DOHH2 (cell line): ENCODE measurements at regions not wholly inside any gene's neighbourhood (a gene's known extent, or its start where the extent isn't known, plus 50 kb on each side); places are given as distances from the start of the nearest gene placed in this dataset.

Experiments used
- H3F3A ChIP-seq: fragments of 200-600 bp; sonication (generic), shearing (Covaris generic); 2 replicates; pipeline ENCODE4 v1.6.0; 2016; ENCODE audit warnings: antibody characterized with exemption, mild to moderate bottlenecking; ENCODE audit not compliant: control insufficient read depth, insufficient read depth
- H3K27ac ChIP-seq: fragments of 200-600 bp; sonication (generic); 2 replicates; pipeline ENCODE4 v1.5.1; 2014; ENCODE audit warnings: low read depth, mild to moderate bottlenecking, low read length, moderate library complexity
- H3K27me3 ChIP-seq: fragments of 200-600 bp; sonication (generic); 2 replicates; pipeline ENCODE4 v1.6.1; 2014; ENCODE audit warnings: mild to moderate bottlenecking, low read length, mixed read lengths; ENCODE audit not compliant: control insufficient read depth
- H3K36me3 ChIP-seq: fragments of 200-600 bp; sonication (generic); 2 replicates; pipeline ENCODE4 v1.6.1; 2014; ENCODE audit warnings: mild to moderate bottlenecking, low read length, moderate library complexity, mixed read lengths; ENCODE audit not compliant: control insufficient read depth
- H3K4me1 ChIP-seq: fragments of 200-600 bp; sonication (generic); 2 replicates; pipeline ENCODE4 v1.6.1; 2014; ENCODE audit warnings: mild to moderate bottlenecking, low read length, mixed read lengths; ENCODE audit not compliant: control insufficient read depth
- H3K4me2 ChIP-seq: fragments of 200-600 bp; sonication (generic); 2 replicates; pipeline ENCODE4 v1.6.0; 2014; ENCODE audit warnings: mild to moderate bottlenecking, low read length, moderate library complexity
- H3K4me3 ChIP-seq: fragments of 200-600 bp; sonication (generic); 2 replicates; pipeline ENCODE4 v1.5.1; 2014; ENCODE audit warnings: mild to moderate bottlenecking, low read length, mixed read lengths
- H3K79me2 ChIP-seq: fragments of 200-600 bp; sonication (generic); 2 replicates; pipeline ENCODE4 v1.6.1; 2014; ENCODE audit warnings: mild to moderate bottlenecking, low read length, mixed read lengths; ENCODE audit not compliant: control insufficient read depth
- H3K9me2 ChIP-seq: fragments of 200-600 bp; sonication (generic); replicated peaks from 2 replicates; pipeline ENCODE4 v1.6.1; 2014; ENCODE audit warnings: mild to moderate bottlenecking, low read length, mixed read lengths; ENCODE audit not compliant: control insufficient read depth
- H3K9me3 ChIP-seq: fragments of 200-600 bp; sonication (generic); 2 replicates; pipeline ENCODE4 v1.6.1; 2014; ENCODE audit warnings: antibody characterized with exemption, low read length, mixed read lengths; ENCODE audit not compliant: control insufficient read depth, insufficient read depth
- H4K20me1 ChIP-seq: fragments of 200-600 bp; sonication (generic); 2 replicates; pipeline ENCODE4 v1.6.0; 2014; ENCODE audit warnings: low read depth, mild to moderate bottlenecking, antibody characterized with exemption, low read length, moderate library complexity; ENCODE audit not compliant: control insufficient read depth, insufficient read depth
- CTCF ChIP-seq: fragments of 200-600 bp; sonication (generic); IDR thresholded peaks from one replicate; pipeline ENCODE4 v1.5.1; 2014; ENCODE audit warnings: antibody characterized with exemption, mild to moderate bottlenecking, low read depth, low read length; ENCODE audit not compliant: poor library complexity, severe bottlenecking
- EZH2phosphoT487 ChIP-seq: fragments of 200-600 bp; sonication (generic); IDR thresholded peaks from 2 replicates; pipeline ENCODE4 v1.6.1; 2017; ENCODE audit warnings: borderline replicate concordance, mild to moderate bottlenecking, antibody characterized with exemption, low read length, moderate library complexity, mixed read lengths

GRCh38 chr3:170780471-170780870 is 89.5 kb downstream of the RPL22L1 start:
- no peak overlapping the region for H3K27ac ChIP-seq
- no peak overlapping the region for H3K4me2 ChIP-seq
- H3K27me3 ChIP-seq = peaks cover 17% of the 10 kb centered on the region
- no peaks in the 10 kb centered on the region for H3F3A ChIP-seq
- no peaks in the 10 kb centered on the region for H4K20me1 ChIP-seq
- H3K79me2 ChIP-seq = no peaks in the 10 kb centered on the region
- no peaks in the 10 kb centered on the region for H3K36me3 ChIP-seq
- no peak overlapping the region for H3K4me3 ChIP-seq
- no peaks in the 10 kb centered on the region for H3K9me3 ChIP-seq
- no peaks in the 10 kb centered on the region for H3K9me2 ChIP-seq
- TF ChIP-seq EZH2phosphoT487 (no peak), CTCF (no peak)
- no peaks in the 10 kb centered on the region for H3K4me1 ChIP-seq

GRCh38 chr3:170778240-170779217 is 91.5 kb downstream of the RPL22L1 start:
- Histone ChIP-seq H3K79me2 (no peaks in the 10 kb centered on the region), H3K4me2 (no peak overlapping the region), H3K36me3 (no peaks in the 10 kb centered on the region), H3K4me3 (no peak overlapping the region), H3K4me1 (no peaks in the 10 kb centered on the region), H3F3A (no peaks in the 10 kb centered on the region), H3K9me3 (no peaks in the 10 kb centered on the region), H4K20me1 (no peaks in the 10 kb centered on the region), H3K27ac (no peak overlapping the region), H3K9me2 (no peaks in the 10 kb centered on the region), H3K27me3 (peaks cover 15% of the 10 kb centered on the region)
- TF ChIP-seq CTCF (no peak), EZH2phosphoT487 (no peak)

- H3K27ac ChIP-seq = no peak overlapping the region
- no peak for TF ChIP-seq EZH2phosphoT487
- no peak for TF ChIP-seq CTCF
- no peak overlapping the region for H3K4me3 ChIP-seq
- peaks cover 15% of the 10 kb centered on the region for H3K27me3 ChIP-seq
- no peaks in the 10 kb centered on the region for H3K9me3 ChIP-seq
- H3K4me1 ChIP-seq = no peaks in the 10 kb centered on the region
- no peaks in the 10 kb centered on the region for H4K20me1 ChIP-seq
- no peaks in the 10 kb centered on the region for H3K79me2 ChIP-seq
- H3K9me2 ChIP-seq = no peaks in the 10 kb centered on the region
- no peaks in the 10 kb centered on the region for H3F3A ChIP-seq
- H3K36me3 ChIP-seq = no peaks in the 10 kb centered on the region
- no peak overlapping the region for H3K4me2 ChIP-seq
Measured at GRCh38 chr3:170777564-170777926, 92.5 kb downstream of the RPL22L1 start.
